ENCODE measurements at regions not wholly inside any gene's neighbourhood (a gene's known extent, or its start where the extent isn't known, plus 50 kb on each side); places are given as distances from the start of the nearest gene placed in this dataset.

DNA sequence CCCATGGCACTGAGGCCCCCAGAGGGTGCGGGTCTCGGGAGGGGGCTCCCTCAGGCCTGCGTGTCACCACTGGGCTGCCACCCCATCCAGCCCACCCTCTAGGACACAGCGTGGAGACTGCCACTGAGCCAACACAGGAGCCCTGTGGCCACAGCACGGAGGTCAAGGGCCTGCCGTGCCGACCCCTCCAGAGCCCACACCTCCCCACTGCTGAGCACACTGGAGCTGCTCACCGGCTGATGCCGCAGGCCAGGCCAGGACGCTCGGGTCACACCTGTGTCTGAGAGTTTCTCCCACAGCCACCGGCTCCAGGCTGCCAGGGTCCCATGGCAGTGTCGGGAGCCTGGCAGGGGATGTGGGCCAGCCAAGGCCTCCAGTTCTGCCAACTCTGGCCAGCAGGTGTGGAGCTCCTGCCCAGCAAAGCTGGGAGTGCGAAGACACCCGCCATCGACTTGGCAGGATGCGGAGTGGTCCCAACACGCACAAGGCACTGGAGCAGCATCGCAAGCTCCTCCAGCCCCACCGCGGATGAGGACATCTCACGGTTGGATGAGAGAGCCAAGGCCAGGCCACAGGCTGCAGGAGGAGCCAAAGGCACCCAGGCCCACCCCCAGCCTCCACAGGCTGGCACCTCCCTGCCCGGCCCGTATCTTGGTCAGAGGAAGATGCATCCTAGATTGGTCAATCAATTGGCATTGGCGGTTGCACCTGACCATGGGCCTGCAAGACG lies 187.1 kb downstream of the BRD1 start:
- Histone ChIP-seq H3K4me3 (no peak overlapping the region), H3K36me3 (no peaks in the 10 kb centered on the region), H3K27ac (no peak overlapping the region), H3K4me1 (no peaks in the 10 kb centered on the region), H3K9me3 (no peaks in the 10 kb centered on the region), H3K27me3 (peaks cover 0 to 12% of the 10 kb centered on the region in 2 donors)
- TF ChIP-seq POLR2A (IDR thresholded peaks at IDR 0.05), result no peak
- TF ChIP-seq EP300 (IDR thresholded peaks at IDR 0.05), result no peak
- TF ChIP-seq, protein P1, sequence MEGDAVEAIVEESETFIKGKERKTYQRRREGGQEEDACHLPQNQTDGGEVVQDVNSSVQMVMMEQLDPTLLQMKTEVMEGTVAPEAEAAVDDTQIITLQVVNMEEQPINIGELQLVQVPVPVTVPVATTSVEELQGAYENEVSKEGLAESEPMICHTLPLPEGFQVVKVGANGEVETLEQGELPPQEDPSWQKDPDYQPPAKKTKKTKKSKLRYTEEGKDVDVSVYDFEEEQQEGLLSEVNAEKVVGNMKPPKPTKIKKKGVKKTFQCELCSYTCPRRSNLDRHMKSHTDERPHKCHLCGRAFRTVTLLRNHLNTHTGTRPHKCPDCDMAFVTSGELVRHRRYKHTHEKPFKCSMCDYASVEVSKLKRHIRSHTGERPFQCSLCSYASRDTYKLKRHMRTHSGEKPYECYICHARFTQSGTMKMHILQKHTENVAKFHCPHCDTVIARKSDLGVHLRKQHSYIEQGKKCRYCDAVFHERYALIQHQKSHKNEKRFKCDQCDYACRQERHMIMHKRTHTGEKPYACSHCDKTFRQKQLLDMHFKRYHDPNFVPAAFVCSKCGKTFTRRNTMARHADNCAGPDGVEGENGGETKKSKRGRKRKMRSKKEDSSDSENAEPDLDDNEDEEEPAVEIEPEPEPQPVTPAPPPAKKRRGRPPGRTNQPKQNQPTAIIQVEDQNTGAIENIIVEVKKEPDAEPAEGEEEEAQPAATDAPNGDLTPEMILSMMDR (IDR thresholded peaks at IDR 0.05), result no peak
- no peak for DNase-seq (ENCODE audit: low spot score in 2 of 2)
- 84 to 90% methylated on average over 2 to 24 of the region's 26 CpGs for WGBS, 2 donors

DNA sequence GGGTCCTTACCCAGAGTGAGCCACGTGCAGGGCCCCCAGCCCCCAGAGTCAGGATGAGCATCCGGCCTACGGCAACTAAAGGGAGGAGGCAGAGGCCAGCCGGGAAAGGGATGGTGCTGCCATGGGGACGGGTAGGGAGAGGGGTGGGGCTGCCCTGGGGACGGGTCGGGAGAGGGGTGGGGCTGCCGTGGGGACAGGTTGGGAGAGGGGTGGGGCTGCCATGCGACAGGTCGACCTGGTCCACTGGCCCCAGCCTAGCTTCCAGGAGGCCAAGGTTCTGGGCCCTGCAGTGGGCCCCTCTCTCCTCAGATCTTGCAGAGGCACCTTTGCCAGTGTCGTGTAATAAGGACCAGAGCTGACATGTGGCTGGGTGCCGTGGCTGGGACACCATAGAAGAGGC lies 187.7 kb downstream of the BRD1 start:
- Histone ChIP-seq H3K27me3 (peaks cover 0 to 12% of the 10 kb centered on the region in 2 donors), H3K4me1 (no peaks in the 10 kb centered on the region)
- WGBS, 2 donors, result 68 to 77% methylated on average over 11 to 12 of the region's 12 CpGs

DNA sequence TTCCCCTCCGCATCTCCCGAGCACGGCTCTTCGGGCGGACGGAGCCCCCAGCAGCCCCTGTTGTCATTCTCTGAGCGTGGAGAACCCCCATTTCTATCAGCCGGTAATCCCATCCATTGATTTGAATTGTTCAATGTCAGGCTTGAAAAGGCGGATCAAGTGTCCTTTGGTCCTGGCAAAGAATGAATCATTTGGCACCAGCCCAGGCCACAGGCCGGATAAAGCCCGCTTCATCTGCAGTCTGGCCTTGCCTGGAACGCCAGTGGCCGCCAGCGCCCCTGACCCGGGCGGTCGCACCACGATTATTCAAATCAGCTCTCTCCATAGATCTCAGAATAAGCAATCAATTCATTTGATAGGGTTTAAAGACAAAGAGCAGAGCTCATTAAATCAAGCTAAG lies 188.9 kb downstream of the BRD1 start:
- no peak for DNase-seq (ENCODE audit: low spot score in 2 of 2)
- TF ChIP-seq POLR2A (IDR thresholded peaks at IDR 0.05) (no peak), EP300 (IDR thresholded peaks at IDR 0.05) (no peak)
- TF ChIP-seq, protein P1 (IDR thresholded peaks at IDR 0.05), result no peak
- WGBS, 2 donors, result 59% methylated on average over 18 of the region's 18 CpGs
- Histone ChIP-seq H3K36me3 (no peaks in the 10 kb centered on the region), H3K27me3 (peaks cover 0 to 12% of the 10 kb centered on the region in 2 donors), H3K9me3 (no peaks in the 10 kb centered on the region), H3K27ac (no peak overlapping the region), H3K4me3 (no peak overlapping the region), H3K4me1 (no peaks in the 10 kb centered on the region)

More for the DNA sequence above, 187.7 kb downstream of the BRD1 start:
- Histone ChIP-seq H3K36me3 (no peaks in the 10 kb centered on the region), H3K27ac (no peak overlapping the region), H3K4me3 (no peak overlapping the region), H3K9me3 (no peaks in the 10 kb centered on the region)
- no peak for TF ChIP-seq POLR2A (IDR thresholded peaks at IDR 0.05)
- TF ChIP-seq, protein P1 (IDR thresholded peaks at IDR 0.05), result no peak
- TF ChIP-seq EP300 (IDR thresholded peaks at IDR 0.05), result no peak
- DNase-seq (ENCODE audit: low spot score in 2 of 2), result no peak

DNA sequence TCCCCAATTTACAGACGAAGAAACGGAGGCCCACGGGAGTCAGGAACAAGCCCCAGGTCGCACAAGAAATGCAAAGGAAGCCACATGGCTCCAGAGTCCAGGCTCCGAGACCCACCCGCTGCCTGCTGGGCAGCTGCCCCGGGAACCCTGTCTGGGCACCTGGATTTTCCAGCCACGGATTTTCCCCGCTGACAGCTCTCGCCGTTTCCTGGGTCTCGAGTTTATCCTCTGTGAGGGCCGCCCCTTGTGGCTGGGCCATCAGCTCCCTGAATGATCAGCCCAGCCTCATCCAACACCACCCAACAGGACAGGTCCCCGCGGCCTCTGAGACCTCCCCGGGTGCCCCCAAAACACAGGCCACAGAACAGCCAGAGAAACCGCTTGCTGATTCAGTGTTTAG lies 189.7 kb downstream of the BRD1 start:
- WGBS, 2 donors, result 91 to 92% methylated on average over 17 of the region's 17 CpGs
- Histone ChIP-seq H3K4me1 (peaks cover 0 to 1% (median 0%) of the 10 kb centered on the region in 4 donors), H3K36me3 (no peaks in the 10 kb centered on the region), H3K27me3 (peaks cover 0 to 12% of the 10 kb centered on the region in 2 donors), H3K4me3 (no peak overlapping the region), H3K27ac (no peak overlapping the region), H3K9me3 (no peaks in the 10 kb centered on the region)
- TF ChIP-seq POLR2A (IDR thresholded peaks at IDR 0.05), result no peak
- no peak for TF ChIP-seq EP300 (IDR thresholded peaks at IDR 0.05)
- TF ChIP-seq, protein P1 (IDR thresholded peaks at IDR 0.05), result no peak
- no peak for DNase-seq (ENCODE audit: low spot score in 2 of 2)

DNA sequence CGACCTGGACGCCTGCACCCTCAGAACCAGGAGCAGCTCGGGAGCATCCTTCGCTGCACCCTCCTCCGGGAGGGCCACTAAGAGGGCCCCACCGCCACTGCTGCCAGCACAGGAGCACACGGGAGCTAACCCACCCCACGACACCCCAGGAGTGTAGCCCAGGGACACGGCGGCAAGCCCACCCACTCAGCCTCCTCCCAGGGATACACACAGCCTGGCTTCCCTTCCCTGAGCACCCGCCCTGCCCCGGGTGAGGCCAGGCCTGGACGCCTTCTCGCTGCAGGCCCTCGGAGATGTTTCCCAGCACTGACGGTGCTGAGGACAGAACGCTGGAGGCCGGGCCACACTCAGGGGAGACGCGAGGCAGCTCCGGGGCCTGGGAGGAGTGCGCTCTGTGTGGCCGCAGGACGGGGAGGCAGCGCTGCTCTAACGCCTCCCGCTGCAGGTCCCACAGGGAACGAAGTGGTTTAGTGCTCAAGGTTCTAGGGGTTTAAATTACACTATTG lies 190.4 kb downstream of the BRD1 start:
- TF ChIP-seq, protein P1 (IDR thresholded peaks at IDR 0.05), result no peak
- no peak for TF ChIP-seq EP300 (IDR thresholded peaks at IDR 0.05)
- no peak for TF ChIP-seq POLR2A (IDR thresholded peaks at IDR 0.05)
- no peaks in the 10 kb centered on the region for H3K36me3 ChIP-seq
- H3K4me1 ChIP-seq, result peaks cover 0 to 8% (median 0%) of the 10 kb centered on the region in 4 donors
- H3K9me3 ChIP-seq, result no peaks in the 10 kb centered on the region
- no peak overlapping the region for H3K27ac ChIP-seq
- peaks cover 0 to 12% of the 10 kb centered on the region in 2 donors for H3K27me3 ChIP-seq
- H3K4me3 ChIP-seq, result no peak overlapping the region
- 75 to 84% methylated on average over 20 to 28 of the region's 28 CpGs for WGBS, 2 donors
- no peak for DNase-seq (ENCODE audit: low spot score in 2 of 2)

Measured in tibial nerve (tissue), 4 donors.